ENCODE measurements at regions not wholly inside any gene's neighbourhood (a gene's known extent, or its start where the extent isn't known, plus 50 kb on each side); places are given as distances from the start of the nearest gene placed in this dataset.

DNA sequence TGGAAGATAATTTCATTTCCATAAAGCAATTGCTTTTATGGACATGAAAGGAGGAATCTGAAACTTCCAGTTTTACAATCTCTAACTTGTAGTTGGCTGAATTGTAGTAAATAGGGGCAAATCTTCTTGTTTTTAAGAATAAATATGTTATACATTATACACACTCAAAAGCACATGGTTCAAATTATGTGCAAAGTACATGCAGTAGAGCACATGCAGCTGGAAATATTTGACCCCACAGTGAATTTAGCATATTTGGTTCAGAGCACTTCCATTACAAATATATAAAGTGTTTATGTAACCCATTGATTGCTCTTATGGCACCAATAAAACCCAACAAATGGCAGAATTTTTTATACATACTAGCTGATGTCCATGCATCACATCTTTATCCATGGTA lies 180.5 kb downstream of the IRS2 start:
- TF ChIP-seq, protein P1, sequence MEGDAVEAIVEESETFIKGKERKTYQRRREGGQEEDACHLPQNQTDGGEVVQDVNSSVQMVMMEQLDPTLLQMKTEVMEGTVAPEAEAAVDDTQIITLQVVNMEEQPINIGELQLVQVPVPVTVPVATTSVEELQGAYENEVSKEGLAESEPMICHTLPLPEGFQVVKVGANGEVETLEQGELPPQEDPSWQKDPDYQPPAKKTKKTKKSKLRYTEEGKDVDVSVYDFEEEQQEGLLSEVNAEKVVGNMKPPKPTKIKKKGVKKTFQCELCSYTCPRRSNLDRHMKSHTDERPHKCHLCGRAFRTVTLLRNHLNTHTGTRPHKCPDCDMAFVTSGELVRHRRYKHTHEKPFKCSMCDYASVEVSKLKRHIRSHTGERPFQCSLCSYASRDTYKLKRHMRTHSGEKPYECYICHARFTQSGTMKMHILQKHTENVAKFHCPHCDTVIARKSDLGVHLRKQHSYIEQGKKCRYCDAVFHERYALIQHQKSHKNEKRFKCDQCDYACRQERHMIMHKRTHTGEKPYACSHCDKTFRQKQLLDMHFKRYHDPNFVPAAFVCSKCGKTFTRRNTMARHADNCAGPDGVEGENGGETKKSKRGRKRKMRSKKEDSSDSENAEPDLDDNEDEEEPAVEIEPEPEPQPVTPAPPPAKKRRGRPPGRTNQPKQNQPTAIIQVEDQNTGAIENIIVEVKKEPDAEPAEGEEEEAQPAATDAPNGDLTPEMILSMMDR (conservative IDR thresholded peaks at IDR 0.05 in 1 of 2, IDR thresholded peaks at IDR 0.05 in 1 of 2; ENCODE audit: extremely low read depth in 1 of 2, insufficient read depth in 1 of 2, low read depth in 1 of 2, low read length in 2 of 2), result no peak
- no peak for TF ChIP-seq EZH2 (IDR thresholded peaks at IDR 0.05; ENCODE audit: borderline replicate concordance, low read length)

Data from mammary epithelial cell (primary cell).